ENCODE measurements at regions not wholly inside any gene's neighbourhood (a gene's known extent, or its start where the extent isn't known, plus 50 kb on each side); places are given as distances from the start of the nearest gene placed in this dataset.

GRCh38 chr19:30135797-30136196 lies 193.8 kb downstream of the URI1 start:
- WGBS, 2 donors, result 60 to 81% methylated on average over 1 to 3 of the region's 4 CpGs
- H3K4me3 ChIP-seq, result no peak overlapping the region
- H3K27me3 ChIP-seq, result no peaks in the 10 kb centered on the region
- no peaks in the 10 kb centered on the region for H3K4me1 ChIP-seq
- no peak for DNase-seq
- H3K27ac ChIP-seq, result no peak overlapping the region
- TF ChIP-seq POLR2A (IDR thresholded peaks at IDR 0.05) (no peak), CTCF (IDR thresholded peaks at IDR 0.05) (no peak)
- H3K36me3 ChIP-seq, result no peaks in the 10 kb centered on the region
- intact Hi-C loops (cut with DNase I), result no loop called here
- no peaks in the 10 kb centered on the region for H3K9me3 ChIP-seq

- no peaks in the 10 kb centered on the region for H3K36me3 ChIP-seq
- no peaks in the 10 kb centered on the region for H3K4me1 ChIP-seq
- intact Hi-C loops (cut with DNase I), result no loop called here
- H3K27me3 ChIP-seq, result no peaks in the 10 kb centered on the region
- H3K27ac ChIP-seq, result no peak overlapping the region
- no peaks in the 10 kb centered on the region for H3K9me3 ChIP-seq
- WGBS, 2 donors, result 61 to 66% methylated on average over 5 of the region's 5 CpGs
- DNase-seq, result no peak
- no peak for TF ChIP-seq CTCF (IDR thresholded peaks at IDR 0.05)
- TF ChIP-seq POLR2A (IDR thresholded peaks at IDR 0.05), result no peak
- H3K4me3 ChIP-seq, result no peak overlapping the region
Observed at GRCh38 chr19:30136611-30137195, 194.7 kb downstream of the URI1 start.

- Histone ChIP-seq H3K36me3 (no peaks in the 10 kb centered on the region), H3K4me3 (no peak overlapping the region), H3K4me1 (no peaks in the 10 kb centered on the region), H3K27me3 (no peaks in the 10 kb centered on the region), H3K9me3 (no peaks in the 10 kb centered on the region), H3K27ac (no peak overlapping the region)
- WGBS, 2 donors, result 73% methylated on average over 5 of the region's 5 CpGs
- DNase-seq, result no peak
- intact Hi-C loops (cut with DNase I), result no loop called here
- TF ChIP-seq CTCF (IDR thresholded peaks at IDR 0.05) (no peak), POLR2A (IDR thresholded peaks at IDR 0.05) (no peak)
Observed at GRCh38 chr19:30137747-30138146, 195.7 kb downstream of the URI1 start.

DNA sequence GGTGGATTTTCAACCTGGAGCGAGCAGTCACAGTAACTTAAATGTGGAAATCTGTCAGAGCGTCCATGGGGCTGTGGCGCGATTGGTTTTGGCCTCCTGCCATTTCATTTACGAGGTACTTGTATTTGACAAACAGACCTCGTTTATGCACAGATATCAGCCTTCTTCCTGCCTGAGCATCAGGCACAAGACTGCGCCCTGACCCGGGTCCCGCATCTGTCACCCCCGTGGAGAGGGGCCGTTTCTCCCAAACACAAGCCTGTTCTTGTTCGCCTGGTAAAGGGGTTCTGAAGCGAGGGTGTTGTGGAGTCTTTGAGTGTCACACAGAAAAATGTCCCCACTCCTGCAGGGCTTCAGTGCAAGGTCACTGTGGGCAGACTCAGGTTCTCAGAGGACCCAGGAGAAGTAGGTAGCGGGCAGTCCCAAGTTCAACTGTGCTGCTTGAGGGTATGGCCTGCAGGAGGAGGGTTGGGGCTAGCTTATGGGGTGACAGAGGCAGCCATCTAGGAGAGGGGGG lies 202.3 kb downstream of the URI1 start:
- H3K4me3 ChIP-seq, result no peak overlapping the region
- DNase-seq, result no peak
- intact Hi-C loops (cut with DNase I), result no loop called here
- H3K27me3 ChIP-seq, result no peaks in the 10 kb centered on the region
- no peaks in the 10 kb centered on the region for H3K36me3 ChIP-seq
- H3K27ac ChIP-seq, result no peak overlapping the region
- H3K9me3 ChIP-seq, result no peaks in the 10 kb centered on the region
- no peaks in the 10 kb centered on the region for H3K4me1 ChIP-seq
- 80 to 87% methylated on average over 7 to 13 of the region's 14 CpGs for WGBS, 2 donors
- TF ChIP-seq POLR2A (IDR thresholded peaks at IDR 0.05) (no peak), CTCF (IDR thresholded peaks at IDR 0.05) (no peak)

DNA sequence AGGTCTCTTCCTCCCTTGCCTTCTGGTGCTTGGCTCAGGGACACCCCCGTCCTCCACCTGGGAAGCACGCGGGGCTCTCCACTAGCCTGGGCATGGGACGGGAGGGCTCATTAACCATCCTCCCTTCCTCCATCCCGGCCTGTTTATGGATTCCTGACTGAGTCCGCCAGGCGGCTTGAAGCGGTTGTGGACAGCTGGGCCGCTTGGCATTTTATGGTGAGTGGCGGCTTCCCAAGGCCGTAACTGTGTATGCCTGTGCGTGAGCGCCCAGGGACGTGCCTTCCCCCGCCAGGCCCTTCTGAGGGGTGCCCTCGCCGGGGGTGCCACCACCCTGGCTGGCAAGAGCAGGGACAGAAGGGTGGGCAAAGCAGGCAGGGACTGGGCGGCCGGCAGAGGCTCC lies 202.8 kb downstream of the URI1 start:
- TF ChIP-seq CTCF (IDR thresholded peaks at IDR 0.05), result no peak
- no peak for TF ChIP-seq POLR2A (IDR thresholded peaks at IDR 0.05)
- intact Hi-C loops (cut with DNase I), result no loop called here
- no peaks in the 10 kb centered on the region for H3K9me3 ChIP-seq

More for the DNA sequence above, 202.8 kb downstream of the URI1 start:
- H3K36me3 ChIP-seq, result no peaks in the 10 kb centered on the region
- no peaks in the 10 kb centered on the region for H3K4me1 ChIP-seq
- no peak overlapping the region for H3K4me3 ChIP-seq
- H3K27me3 ChIP-seq, result no peaks in the 10 kb centered on the region
- H3K27ac ChIP-seq, result no peak overlapping the region
- 83 to 89% methylated on average over 2 to 8 of the region's 19 CpGs for WGBS, 2 donors
- DNase-seq, result no peak

All from esophagus squamous epithelium (tissue), 5 donors.